SHP77 (cell line): ENCODE measurements at regions not wholly inside any gene's neighbourhood (a gene's known extent, or its start where the extent isn't known, plus 50 kb on each side); places are given as distances from the start of the nearest gene placed in this dataset.

Experiments
- DNase-seq, 2 experiments: peaks; one replicate each; lab custom pipeline; 2025; lab: John Stamatoyannopoulos, UW

- DNase-seq, result no peak
Measured at GRCh38 chr14:101482066-101482465, 79.2 kb upstream of the DIO3 start.

DNA sequence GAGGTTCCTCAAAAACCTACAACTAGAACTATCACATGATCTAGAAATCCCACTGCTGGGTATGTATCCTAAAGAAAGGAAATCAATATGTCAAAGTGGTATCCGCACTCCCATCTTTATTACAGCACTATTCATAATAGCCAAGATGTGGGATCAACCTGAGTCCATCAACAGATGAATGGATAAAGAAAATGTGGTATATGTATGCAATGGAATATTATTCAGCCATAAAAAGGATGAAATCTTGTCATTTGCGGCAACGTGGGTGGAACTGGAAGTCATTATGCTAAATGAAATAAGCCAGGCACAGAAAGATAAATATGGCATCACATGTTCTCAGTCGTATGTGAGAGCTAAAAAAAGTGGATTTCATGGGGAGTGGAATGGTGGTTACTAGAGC is 77.5 kb upstream of the DIO3 start:
- DNase-seq, result no peak

- DNase-seq, result no peak
Measured at GRCh38 chr14:101489092-101489760, 72.1 kb upstream of the DIO3 start.

- no peak for DNase-seq
Measured at GRCh38 chr14:101490771-101491170, 70.5 kb upstream of the DIO3 start.

- DNase-seq, result no peak
Measured at GRCh38 chr14:101491841-101492240, 69.5 kb upstream of the DIO3 start.

DNA sequence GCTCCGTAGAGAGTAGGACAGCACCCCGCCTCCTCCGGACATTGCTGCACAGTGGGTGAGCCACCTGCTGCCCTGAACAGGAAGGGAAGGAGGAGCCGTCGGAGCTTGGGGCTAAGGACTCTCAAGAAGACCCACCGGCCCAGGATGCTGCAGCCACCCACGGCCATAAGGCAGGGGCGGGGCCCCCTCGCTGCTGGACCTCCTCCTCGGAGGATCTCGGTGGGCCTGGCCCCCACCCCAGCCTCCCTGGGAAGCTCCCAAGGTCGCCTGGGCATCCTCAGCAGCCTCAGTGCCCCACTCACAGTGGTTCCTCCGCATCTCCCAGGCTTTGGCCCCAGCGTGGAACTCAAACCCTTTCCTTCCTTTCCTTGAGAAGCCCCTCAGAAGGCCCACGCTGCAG is 68.6 kb upstream of the DIO3 start:
- DNase-seq, result no peak

GRCh38 chr14:101494826-101495225 is 66.5 kb upstream of the DIO3 start:
- DNase-seq, result no peak

DNA sequence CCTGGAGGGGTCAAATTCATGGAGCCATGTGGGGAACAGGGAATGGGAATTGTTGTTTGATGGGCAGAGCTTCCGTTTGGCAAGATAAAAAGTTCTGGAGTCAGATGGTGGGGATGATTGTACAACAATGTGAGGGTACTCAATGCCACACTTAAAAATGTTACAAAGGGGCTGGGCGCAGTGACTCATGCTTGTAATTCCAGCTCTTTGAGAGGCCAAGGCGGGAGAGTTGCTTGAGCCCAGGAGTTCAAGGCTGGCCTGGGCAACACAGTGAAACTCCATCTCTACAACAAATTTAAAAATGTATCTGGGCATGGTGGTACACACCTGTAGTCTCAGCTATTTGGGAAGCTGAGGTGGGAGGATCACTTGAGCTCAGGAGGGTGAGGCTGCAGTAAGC is 66.0 kb upstream of the DIO3 start:
- DNase-seq, result no peak

DNA sequence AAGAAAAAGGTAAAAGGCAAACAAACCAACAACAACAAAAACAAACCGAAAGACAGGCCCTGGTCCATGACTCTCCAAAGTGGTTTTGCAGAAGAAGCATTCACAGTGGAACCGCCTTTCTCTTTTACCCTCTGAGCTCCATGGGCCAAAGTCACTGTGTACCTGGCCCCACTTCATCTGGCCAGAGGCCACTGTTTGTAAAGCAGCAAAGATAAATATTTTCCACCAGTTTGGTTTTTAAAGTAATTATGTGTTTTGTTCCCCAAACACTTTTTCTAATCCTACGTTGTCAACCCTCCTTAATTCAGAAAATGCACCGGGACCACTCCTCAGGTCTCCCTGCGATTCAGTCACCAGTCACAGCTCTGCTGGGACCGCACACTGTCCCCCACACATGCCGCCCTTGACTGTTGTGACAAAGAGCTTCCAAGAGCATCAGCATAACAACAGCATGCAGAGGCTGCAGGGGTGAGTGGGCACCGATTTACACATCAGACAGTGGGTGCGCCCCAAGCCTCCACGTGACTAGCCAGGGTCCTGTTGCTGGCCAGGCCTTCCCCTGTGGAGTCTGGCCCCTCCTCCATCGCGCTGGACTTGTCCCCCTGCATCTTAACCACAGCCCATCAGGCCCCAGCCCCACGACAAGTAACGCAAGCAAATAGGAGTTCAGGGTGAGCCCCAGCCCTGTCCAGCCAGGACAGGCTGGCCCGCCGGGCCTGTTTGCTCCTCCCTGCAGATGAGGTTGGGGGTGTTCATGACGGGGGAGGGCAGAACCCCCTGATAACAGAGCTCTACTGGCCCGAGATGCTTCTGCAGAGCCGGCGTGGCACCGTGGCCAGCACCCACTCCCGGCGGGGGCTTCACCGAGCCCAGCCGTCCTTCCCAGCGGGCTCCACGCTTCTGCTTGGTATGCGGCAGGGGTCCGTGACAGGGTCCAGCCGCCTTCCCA is 65.2 kb upstream of the DIO3 start:
- no peak for DNase-seq

GRCh38 chr14:101496776-101497683 is 64.3 kb upstream of the DIO3 start:
- no peak for DNase-seq

DNA sequence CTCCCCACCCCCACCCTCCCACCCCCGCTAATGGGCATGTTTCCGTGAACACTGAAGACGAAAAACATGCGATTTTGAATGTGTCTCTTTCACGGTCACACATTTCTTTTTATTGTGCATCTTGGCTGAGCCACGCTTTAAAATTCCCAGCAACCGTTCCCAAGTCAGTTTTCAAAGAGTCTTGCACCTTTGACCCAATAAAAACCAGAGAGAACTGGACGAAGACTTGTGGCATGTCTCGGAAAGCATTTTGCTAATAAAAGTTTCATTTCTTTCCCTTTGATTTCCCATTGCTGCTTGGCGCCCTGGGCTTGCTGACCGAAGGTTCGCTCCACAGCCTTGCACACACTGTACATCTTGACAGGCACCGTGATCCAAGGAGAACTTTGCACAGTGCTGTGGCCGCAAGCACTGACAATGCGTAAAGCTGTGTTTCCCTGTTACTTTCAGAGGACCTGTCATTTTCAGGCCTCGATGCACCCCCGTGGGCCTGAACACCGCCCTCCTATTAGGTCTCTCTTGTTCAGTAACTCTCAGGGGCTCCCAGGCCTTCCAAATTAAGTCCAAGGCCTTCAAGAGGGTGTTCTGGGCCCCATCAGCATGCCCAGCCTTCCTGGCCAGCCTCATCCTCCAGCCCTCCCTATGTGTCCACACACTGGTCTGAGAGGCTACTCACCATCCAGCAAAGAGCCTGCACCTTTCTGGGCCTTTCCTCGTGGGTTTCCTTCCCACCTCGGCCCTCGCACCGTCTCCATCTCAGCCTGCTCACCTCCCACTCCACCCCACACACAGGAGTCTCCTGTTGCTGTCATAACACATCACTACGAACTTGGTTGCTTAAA is 63.4 kb upstream of the DIO3 start:
- DNase-seq, result no peak

DNA sequence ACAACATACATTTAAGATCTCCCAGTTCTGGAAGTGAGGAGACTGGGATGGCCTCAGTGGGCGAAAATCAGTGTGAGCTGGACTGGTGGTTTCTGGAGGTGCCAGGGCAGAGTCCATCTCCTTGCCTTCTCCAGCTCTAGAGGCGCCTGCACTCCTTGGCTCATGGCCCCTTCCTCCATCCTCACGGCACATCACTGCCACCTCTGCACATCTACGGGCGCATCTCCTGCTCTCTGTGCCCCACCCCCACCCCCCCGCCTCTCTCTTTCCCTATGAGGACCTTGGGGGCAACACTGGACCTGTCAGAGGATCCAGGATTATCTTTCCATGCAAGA is 62.8 kb upstream of the DIO3 start:
- DNase-seq, result no peak

- no peak for DNase-seq
Measured at GRCh38 chr14:101499080-101499479, 62.2 kb upstream of the DIO3 start.

DNA sequence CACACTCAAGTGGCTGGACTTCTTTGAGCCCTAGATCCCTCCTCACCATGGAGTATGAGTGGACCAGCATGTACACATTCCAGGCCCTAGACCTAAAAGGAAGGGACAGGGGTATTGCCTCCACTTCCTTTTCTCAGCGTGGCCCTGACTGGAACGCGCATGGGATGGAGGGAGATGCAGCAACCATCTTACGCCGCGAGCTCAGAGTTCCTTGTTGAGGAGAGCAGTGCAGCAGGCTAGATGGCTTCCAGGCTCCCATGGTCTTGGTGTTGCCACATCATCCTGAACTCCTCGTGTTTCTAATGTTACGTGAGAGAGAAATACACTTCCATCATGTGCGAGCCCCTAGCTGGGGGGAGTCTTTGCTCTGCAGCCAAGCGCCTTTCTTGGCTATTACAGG is 61.8 kb upstream of the DIO3 start:
- no peak for DNase-seq

DNA sequence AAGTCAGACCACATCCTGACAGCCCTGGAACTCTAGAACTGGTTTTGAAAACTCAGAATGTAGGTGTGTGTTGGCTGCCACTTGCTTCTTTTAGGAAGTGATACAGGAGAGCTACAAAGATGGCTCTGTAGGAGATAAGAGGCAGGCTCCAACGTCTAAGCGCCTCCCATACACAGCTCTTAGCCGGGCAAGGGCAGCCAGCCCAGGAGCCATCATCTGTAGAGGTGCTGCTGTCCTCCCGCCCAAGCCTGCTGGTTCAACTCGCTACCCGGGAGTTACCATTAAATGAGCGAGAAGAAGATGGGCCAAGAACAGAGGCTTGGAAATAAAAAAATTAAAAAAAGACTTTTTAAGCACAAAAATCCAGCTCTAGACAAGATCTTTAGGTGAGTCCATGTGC is 61.2 kb upstream of the DIO3 start:
- no peak for DNase-seq

GRCh38 chr14:101500681-101501080 is 60.6 kb upstream of the DIO3 start:
- no peak for DNase-seq

DNA sequence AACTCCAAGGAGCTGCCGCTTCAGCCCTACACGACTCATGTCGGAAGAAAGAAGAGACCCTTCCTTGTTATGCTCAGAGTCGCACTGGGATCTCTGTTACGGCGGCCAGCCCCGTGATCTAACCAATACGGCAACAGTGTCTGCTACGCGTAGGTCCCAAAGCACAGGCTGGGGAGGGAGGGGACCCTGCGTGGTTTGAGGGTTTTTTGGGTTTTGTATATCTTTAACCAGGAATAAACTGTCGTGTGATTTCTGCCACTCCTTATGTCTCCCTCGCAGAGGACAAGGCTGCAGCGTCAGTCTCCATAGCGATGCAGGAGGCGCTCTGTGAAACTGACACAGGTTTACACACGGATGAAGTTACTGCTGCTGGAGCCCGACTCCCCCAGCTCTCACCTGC is 60.0 kb upstream of the DIO3 start:
- DNase-seq, result no peak

DNA sequence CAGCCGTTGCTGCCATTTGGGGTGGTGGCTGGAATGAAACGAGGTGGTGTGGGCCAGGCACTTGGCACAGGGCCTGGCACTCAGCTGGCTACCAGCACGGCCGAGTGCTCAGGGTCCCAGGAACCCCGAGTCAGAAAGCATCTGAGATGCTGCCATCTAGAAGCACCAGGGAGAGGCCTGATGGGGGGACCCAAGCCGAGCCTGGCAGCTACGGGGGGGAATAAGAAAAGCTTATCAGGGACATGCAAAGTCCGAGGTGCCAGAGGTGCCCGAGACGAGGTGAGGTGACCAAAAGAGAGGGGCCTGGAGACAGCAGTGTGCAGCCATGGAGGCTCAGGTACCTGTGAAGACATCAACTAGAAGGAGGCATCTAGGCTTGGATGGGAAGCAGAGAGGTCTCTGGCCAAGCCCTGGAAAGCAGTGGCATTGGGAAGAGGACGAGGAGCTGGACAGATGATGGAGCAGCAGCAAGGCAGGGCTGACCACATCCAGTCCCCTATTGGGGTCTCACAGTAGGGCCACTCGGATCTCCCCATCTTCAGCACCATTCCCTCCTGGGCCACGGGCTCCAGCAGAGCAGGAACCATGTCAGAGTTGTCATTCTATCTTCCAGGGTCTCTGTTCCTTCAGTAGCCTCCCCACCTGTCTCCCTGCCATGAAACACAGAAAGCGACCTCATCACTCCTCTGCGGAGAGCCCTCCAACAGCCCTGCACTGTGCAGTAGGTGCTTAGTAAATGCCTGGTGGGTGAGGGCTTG is 59.3 kb upstream of the DIO3 start:
- DNase-seq, result no peak

GRCh38 chr14:101502761-101503392 is 58.4 kb upstream of the DIO3 start:
- DNase-seq, result no peak

- DNase-seq, result no peak
Measured at GRCh38 chr14:101503431-101504095, 57.7 kb upstream of the DIO3 start.
